ENCODE measurements at regions not wholly inside any gene's neighbourhood (a gene's known extent, or its start where the extent isn't known, plus 50 kb on each side); places are given as distances from the start of the nearest gene placed in this dataset.

DNA sequence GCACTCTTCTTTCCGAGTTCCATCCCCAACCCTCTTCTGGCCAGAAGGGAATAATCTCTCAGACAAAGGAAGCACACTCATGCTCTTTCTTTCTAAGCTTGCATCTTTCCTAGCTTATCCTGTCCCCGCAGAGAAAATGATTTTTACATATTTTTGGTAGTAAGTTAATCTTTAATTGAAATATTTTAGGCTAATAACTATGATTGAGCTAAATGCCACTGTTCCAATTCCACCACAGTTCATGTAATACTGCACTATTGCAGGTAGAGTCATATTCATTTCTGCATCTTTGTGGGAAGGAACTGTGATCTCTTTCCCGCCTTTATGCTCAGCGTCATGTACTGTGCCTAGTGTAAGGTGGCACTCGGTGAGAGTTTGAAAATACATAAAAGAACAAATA lies 158.9 kb upstream of the FOXG1 start:
- TF ChIP-seq, protein P1, sequence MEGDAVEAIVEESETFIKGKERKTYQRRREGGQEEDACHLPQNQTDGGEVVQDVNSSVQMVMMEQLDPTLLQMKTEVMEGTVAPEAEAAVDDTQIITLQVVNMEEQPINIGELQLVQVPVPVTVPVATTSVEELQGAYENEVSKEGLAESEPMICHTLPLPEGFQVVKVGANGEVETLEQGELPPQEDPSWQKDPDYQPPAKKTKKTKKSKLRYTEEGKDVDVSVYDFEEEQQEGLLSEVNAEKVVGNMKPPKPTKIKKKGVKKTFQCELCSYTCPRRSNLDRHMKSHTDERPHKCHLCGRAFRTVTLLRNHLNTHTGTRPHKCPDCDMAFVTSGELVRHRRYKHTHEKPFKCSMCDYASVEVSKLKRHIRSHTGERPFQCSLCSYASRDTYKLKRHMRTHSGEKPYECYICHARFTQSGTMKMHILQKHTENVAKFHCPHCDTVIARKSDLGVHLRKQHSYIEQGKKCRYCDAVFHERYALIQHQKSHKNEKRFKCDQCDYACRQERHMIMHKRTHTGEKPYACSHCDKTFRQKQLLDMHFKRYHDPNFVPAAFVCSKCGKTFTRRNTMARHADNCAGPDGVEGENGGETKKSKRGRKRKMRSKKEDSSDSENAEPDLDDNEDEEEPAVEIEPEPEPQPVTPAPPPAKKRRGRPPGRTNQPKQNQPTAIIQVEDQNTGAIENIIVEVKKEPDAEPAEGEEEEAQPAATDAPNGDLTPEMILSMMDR (IDR thresholded peaks at IDR 0.05), result no peak
- intact Hi-C loops (cut with DNase I), result no loop called here
- Histone ChIP-seq H3K4me3 (no peak overlapping the region), H3K36me3 (no peaks in the 10 kb centered on the region), H3K9me3 (no peaks in the 10 kb centered on the region), H3K27ac (no peak overlapping the region), H3K4me1 (no peaks in the 10 kb centered on the region), H3K27me3 (no peaks in the 10 kb centered on the region)
- ATAC-seq (no peak), DNase-seq (no peak)

DNA sequence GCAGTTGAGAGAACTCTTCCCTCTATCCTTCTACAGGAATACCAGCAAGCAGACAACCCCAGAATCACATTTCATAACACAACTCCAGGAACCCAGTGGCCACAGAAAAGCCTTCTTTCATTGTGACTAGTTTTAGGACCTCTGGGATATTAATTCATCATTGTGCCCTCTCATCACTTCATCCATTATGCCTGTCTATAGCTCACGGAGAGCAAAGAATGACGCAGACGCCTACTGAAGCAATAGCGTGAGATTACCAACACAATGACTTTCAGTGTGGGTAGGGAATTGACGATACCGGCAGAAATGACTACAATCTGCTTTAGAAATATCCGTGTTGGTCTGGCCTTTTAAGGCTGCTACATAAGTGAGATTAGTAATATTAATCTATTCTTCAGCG lies 158.1 kb upstream of the FOXG1 start:
- Histone ChIP-seq H3K4me3 (no peak overlapping the region), H3K27ac (no peak overlapping the region), H3K27me3 (no peaks in the 10 kb centered on the region), H3K9me3 (no peaks in the 10 kb centered on the region), H3K36me3 (no peaks in the 10 kb centered on the region), H3K4me1 (no peaks in the 10 kb centered on the region)
- TF ChIP-seq, protein P1 (IDR thresholded peaks at IDR 0.05), result no peak
- ATAC-seq, result no peak
- intact Hi-C loops (cut with DNase I), result no loop called here
- no peak for DNase-seq

DNA sequence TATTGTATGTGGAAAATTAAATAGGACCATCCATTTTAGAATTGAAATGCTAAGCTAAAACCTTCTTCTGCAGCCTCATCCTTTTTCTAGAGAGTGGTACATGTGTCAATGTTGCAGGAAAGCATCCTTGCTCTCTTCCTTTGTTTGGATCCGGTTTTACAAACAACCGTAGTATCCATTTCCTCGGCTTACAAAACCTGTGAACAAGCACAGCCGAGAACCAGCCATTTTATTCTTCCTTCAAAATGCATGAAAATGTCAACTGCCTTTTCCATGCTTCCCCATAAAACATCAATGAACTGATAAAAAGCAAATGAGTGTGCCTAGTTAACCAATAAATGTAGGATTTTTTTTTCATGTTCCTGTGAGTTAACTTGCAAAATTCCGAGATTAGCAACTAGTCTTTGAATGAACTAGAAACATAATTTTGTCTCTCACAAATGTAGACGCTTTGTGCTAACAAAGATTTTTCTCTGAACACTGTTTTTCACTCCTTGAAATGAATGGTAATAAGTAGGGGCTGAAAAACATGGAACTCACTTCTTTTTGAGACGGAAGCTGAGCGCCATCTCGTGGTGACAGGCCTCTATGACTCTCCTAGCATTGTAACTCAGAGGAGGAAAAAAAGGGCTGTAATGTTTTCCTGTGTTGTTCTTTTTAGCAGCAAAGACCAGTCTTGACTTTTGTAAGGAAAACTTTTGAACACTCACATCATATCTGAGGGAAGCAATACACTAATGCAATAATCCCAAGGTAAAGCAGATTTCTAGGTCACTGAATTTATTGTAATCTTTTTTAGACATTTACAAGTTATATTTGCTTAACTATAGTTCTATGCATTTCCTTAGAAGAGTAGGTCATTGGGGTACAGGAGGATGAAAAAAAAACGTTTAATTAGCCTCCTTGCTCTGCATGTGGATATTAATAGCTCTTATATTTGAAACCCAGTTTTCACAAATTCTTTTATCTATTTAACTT lies 157.4 kb upstream of the FOXG1 start:
- Histone ChIP-seq H3K27ac (no peak overlapping the region), H3K4me1 (no peaks in the 10 kb centered on the region), H3K9me3 (no peaks in the 10 kb centered on the region), H3K27me3 (no peaks in the 10 kb centered on the region), H3K4me3 (no peak overlapping the region), H3K36me3 (no peaks in the 10 kb centered on the region)
- intact Hi-C loops (cut with DNase I), result no loop called here
- DNase-seq (no peak), ATAC-seq (peak; percentile 75)
- TF ChIP-seq, protein P1 (IDR thresholded peaks at IDR 0.05), result peak; percentile 65

DNA sequence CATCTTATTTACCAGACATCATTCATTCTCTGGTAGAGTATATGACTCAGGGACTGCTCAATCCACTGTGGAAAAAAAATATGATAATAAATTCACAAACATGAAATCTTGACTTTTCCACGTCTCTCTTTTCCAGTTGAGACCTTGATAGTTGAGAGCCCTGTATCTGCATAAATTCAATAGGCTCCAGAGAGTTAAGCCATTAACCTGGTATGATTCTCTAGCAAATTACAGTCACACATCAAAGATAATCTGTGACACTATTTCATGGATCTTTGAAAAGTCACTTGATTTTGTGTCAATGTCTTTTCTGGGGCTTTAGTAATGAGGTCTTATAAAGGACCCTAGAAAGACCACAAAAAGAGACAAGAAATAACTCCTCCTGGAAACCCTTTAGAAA lies 154.2 kb upstream of the FOXG1 start:
- Histone ChIP-seq H3K9me3 (no peaks in the 10 kb centered on the region), H3K4me3 (no peak overlapping the region), H3K4me1 (no peaks in the 10 kb centered on the region), H3K36me3 (no peaks in the 10 kb centered on the region), H3K27me3 (no peaks in the 10 kb centered on the region), H3K27ac (no peak overlapping the region)
- TF ChIP-seq, protein P1 (IDR thresholded peaks at IDR 0.05), result no peak
- DNase-seq (no peak), ATAC-seq (no peak)
- intact Hi-C loops (cut with DNase I), result no loop called here

DNA sequence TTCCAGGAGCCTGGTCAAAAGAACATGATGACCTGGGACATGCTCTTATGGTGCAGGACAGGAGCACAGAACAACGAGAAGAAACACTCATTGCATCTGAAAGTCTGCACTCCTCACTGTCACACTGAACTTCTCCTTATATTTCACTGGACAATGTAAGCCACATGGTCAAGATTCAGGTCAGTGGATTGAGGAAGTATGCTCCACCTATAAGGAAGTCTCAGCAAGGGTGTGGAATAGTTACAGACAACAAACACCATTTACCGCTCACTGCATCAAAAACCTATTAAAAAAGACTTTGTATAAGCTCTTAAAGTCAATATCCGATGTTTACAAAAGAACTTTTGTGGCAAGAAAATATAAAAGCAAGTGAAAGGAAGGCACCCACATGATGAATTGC lies 153.1 kb upstream of the FOXG1 start:
- intact Hi-C loops (cut with DNase I), result no loop called here
- TF ChIP-seq, protein P1 (IDR thresholded peaks at IDR 0.05), result no peak
- Histone ChIP-seq H3K9me3 (no peaks in the 10 kb centered on the region), H3K36me3 (no peaks in the 10 kb centered on the region), H3K4me1 (no peaks in the 10 kb centered on the region), H3K4me3 (no peak overlapping the region), H3K27me3 (no peaks in the 10 kb centered on the region), H3K27ac (no peak overlapping the region)
- ATAC-seq, result no peak
- no peak for DNase-seq
